Retinal pigment epithelial cell (primary cell): ENCODE measurements at regions not wholly inside any gene's neighbourhood (a gene's known extent, or its start where the extent isn't known, plus 50 kb on each side); places are given as distances from the start of the nearest gene placed in this dataset.

Experiments used
- DNase-seq: peaks from one replicate; pipeline ENCODE4 v3.0.0-alpha.2; 2010; ENCODE audit warnings: low read depth
- H3K4me3 ChIP-seq: 2 replicates; pipeline ENCODE4 v1.5.1; 2011; ENCODE audit warnings: mild to moderate bottlenecking, low read length, control low read depth, moderate library complexity
- CTCF ChIP-seq: conservative IDR thresholded peaks from 2 replicates; pipeline ENCODE4 v1.5.1; 2011; ENCODE audit warnings: low read depth, low read length, control low read depth, inconsistent platforms

- no peak overlapping the region for H3K4me3 ChIP-seq
- no peak for DNase-seq
- no peak for TF ChIP-seq CTCF
These were observed 72.0 kb downstream of the ACTBL2 start for GRCh38 chr5:57410374-57411320.

GRCh38 chr5:57408714-57409113 lies 73.9 kb downstream of the ACTBL2 start:
- no peak overlapping the region for H3K4me3 ChIP-seq
- no peak for DNase-seq
- TF ChIP-seq CTCF: no peak

GRCh38 chr5:57408285-57408684 lies 74.3 kb downstream of the ACTBL2 start:
- DNase-seq: no peak
- no peak overlapping the region for H3K4me3 ChIP-seq
- no peak for TF ChIP-seq CTCF

GRCh38 chr5:57407391-57407790 lies 75.2 kb downstream of the ACTBL2 start:
- TF ChIP-seq CTCF: no peak
- DNase-seq: no peak

GRCh38 chr5:57406641-57407040 lies 76.0 kb downstream of the ACTBL2 start:
- TF ChIP-seq CTCF: no peak
- DNase-seq: no peak
- H3K4me3 ChIP-seq: no peak overlapping the region

More at GRCh38 chr5:57407391-57407790, 75.2 kb downstream of the ACTBL2 start:
- H3K4me3 ChIP-seq: no peak overlapping the region

GRCh38 chr5:57405984-57406383 lies 76.6 kb downstream of the ACTBL2 start:
- no peak overlapping the region for H3K4me3 ChIP-seq
- TF ChIP-seq CTCF: no peak
- DNase-seq: no peak

- no peak for TF ChIP-seq CTCF
- DNase-seq: no peak
- no peak overlapping the region for H3K4me3 ChIP-seq
These were observed 79.8 kb downstream of the ACTBL2 start for GRCh38 chr5:57402761-57403160.
